ENCODE measurements at regions not wholly inside any gene's neighbourhood (a gene's known extent, or its start where the extent isn't known, plus 50 kb on each side); places are given as distances from the start of the nearest gene placed in this dataset.

- TF ChIP-seq CTCF (IDR thresholded peaks at IDR 0.05) (no peak), EZH2 (IDR thresholded peaks at IDR 0.05; ENCODE audit: borderline replicate concordance, insufficient read depth, low read depth, low read length, poor library complexity, severe bottlenecking) (no peak)
These were observed 423.5 kb upstream of the RIOK2 start for GRCh38 chr5:97606531-97606930.
